Spinal cord (tissue), 9 donors: ENCODE measurements at regions not wholly inside any gene's neighbourhood (a gene's known extent, or its start where the extent isn't known, plus 50 kb on each side); places are given as distances from the start of the nearest gene placed in this dataset.
"Not testable (repeated sequence)": the region's sequence is repeated elsewhere in the genome, so short reads cannot be mapped to it uniquely, and the experiment has no call there.

Experiments
- DNase-seq, 6 donors: peaks; one replicate each; pipeline versions ENCODE4 v3.0.0 to v3.0.0-alpha.2; 2013 to 2015; ENCODE audit warnings: low spot score in 6 of 6, low read depth in 4 of 6
- H3K27ac ChIP-seq: one replicate; pipeline ENCODE4 v1.5.1; 2013; ENCODE audit warnings: low read depth, low read length, control low read depth
- H3K27me3 ChIP-seq: one replicate; pipeline ENCODE4 v1.6.1; 2013; ENCODE audit warnings: low read length; ENCODE audit not compliant: control insufficient read depth, insufficient read depth
- H3K36me3 ChIP-seq: one replicate; pipeline ENCODE4 v1.6.1; 2013; ENCODE audit warnings: low read length; ENCODE audit not compliant: control insufficient read depth, insufficient read depth
- H3K4me1 ChIP-seq: one replicate; pipeline ENCODE4 v1.6.1; 2013; ENCODE audit warnings: low read length; ENCODE audit not compliant: control insufficient read depth, insufficient read depth
- H3K4me3 ChIP-seq: one replicate; pipeline ENCODE4 v1.5.1; 2013; ENCODE audit warnings: low read depth, low read length, control low read depth
- H3K9me3 ChIP-seq: one replicate; pipeline ENCODE4 v1.6.1; 2013; ENCODE audit warnings: low read length; ENCODE audit not compliant: control insufficient read depth, insufficient read depth
- WGBS: methylation state at CpG from one replicate; pipeline ENCODE4 v1.1.5; 2013; ENCODE audit warnings: missing lambda C conversion rate; ENCODE audit not compliant: insufficient coverage; 5-methylcytosine and 5-hydroxymethylcytosine counted together
- donor health status: healthy.

DNA sequence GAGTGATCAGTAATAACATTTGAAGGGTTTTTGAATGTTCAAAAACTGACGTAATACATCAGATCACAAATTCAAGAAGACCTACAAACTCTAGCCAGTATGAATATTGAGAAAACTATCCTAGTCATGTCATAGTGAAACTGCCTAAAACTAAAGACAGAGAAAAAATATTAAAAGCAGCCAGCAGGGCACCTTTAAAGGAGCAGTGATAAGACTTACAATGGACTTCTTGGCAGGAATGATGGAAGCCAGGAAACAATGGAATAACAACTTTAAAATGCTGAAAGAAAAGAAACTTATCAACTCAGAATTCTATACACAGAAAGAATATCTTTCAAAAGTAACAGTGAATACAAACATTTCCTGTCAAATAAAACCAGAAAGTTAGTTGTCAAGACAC lies 78.3 kb upstream of the CTBP2 start:
- no CpG with 5 or more reads among the region's 1 CpG for WGBS
- Histone ChIP-seq H3K27ac (no peak overlapping the region), H3K27me3 (no peaks in the 10 kb centered on the region), H3K4me3 (no peak overlapping the region), H3K36me3 (no peaks in the 10 kb centered on the region), H3K9me3 (peaks cover 4% of the 10 kb centered on the region), H3K4me1 (no peaks in the 10 kb centered on the region)
- DNase-seq, result no peak

DNA sequence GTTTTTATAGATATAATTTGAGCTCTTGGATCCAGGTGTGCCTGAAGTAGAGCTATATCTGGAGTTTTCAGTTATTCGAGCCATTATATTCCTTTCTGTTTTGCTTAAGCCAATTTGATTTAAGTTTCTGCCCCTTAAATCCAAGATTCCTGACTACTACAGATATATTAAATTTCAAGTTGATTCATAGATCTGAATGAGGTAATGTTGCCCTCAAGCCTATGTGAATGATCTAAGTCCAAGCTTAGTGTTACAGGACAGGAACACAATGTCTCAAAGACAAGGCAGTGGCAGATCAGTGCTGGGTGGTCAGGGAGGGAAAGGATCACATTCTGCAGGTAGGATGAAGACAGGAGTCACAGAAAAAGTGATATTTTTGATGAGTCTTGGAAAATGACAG lies 75.7 kb upstream of the CTBP2 start:
- DNase-seq, result no peak
- no peaks in the 10 kb centered on the region for H3K36me3 ChIP-seq
- WGBS, result no CpG with 5 or more reads among the region's 1 CpG

DNA sequence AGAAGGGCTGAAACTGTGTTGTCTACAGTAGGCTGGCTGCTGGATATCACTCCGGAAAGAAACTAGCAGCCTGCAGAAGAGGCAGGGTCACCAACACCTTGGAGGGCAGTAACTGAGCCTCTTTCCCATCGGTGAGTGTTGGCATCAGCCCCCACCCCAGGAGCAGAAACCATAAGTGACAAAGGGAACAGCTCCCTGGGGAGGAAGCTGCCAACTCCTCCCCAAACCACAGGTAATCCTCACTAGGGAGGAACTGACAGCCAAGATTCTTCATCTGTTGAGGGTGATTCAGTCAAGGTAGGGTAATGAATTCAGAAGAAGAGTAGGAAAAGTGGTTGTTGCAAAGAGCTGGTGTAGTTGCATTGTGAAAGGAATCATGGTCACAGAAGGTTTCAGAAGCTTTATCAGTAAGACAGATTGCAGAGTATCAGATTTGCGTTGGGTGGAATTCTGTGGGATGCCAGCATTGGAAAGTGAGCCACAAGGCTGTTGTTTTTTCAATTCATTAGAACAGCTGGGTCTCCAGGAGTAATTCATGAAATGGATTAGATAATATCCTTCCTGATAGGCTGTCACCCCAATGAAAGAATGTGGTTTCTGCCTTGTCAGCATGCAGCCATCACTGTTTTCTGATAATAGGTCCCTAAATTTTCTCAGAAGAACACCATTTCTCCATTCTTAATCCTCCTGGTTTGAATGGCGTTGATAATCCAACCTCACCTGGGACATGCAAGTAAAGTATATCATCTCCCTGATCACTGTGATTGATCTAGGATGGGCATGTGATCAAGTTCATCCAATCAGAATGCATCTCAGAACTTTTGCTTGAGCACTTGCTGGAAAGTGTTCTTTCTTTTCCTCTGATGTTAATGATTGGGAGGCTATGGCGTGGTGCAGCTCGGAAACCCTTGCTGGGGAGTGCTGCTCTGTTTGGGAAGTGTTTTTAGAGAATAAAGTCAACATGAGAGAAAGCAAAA lies 75.0 kb upstream of the CTBP2 start:
- H3K27ac ChIP-seq, result no peak overlapping the region
- 70% methylated on average over 5 of the region's 6 CpGs for WGBS
- H3K4me1 ChIP-seq, result no peaks in the 10 kb centered on the region
- H3K36me3 ChIP-seq, result no peaks in the 10 kb centered on the region
- no peak overlapping the region for H3K4me3 ChIP-seq
- no peak for DNase-seq
- peaks cover 4% of the 10 kb centered on the region for H3K9me3 ChIP-seq
- H3K27me3 ChIP-seq, result no peaks in the 10 kb centered on the region

More for the DNA sequence above, 75.7 kb upstream of the CTBP2 start:
- Histone ChIP-seq H3K27me3 (no peaks in the 10 kb centered on the region), H3K9me3 (peaks cover 4% of the 10 kb centered on the region), H3K4me3 (no peak overlapping the region), H3K4me1 (no peaks in the 10 kb centered on the region), H3K27ac (no peak overlapping the region)

DNA sequence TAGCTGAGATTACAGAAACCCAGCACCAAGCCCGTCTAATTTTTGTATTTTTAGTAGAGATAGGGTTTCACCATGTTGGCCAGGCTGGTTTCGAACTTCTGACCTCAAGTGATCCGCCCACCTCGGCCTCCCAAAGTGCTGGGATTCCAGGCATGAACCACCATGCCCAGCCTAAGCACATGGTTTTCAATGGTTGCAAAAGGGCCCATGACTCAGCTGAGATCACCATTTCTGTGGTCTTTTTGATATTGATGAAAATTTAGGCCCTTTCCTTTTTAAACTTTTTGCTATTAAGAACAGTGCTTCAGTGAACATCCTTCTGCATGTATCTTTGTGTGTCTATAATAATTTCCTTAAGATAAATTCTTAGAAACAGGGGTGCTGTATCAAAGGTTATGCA lies 74.2 kb upstream of the CTBP2 start:
- not testable (repeated sequence) for DNase-seq, H3K36me3 ChIP-seq, H3K4me1 ChIP-seq, H3K27me3 ChIP-seq, H3K9me3 ChIP-seq, H3K27ac ChIP-seq, H3K4me3 ChIP-seq
- 93% methylated on average over 3 of the region's 4 CpGs for WGBS

DNA sequence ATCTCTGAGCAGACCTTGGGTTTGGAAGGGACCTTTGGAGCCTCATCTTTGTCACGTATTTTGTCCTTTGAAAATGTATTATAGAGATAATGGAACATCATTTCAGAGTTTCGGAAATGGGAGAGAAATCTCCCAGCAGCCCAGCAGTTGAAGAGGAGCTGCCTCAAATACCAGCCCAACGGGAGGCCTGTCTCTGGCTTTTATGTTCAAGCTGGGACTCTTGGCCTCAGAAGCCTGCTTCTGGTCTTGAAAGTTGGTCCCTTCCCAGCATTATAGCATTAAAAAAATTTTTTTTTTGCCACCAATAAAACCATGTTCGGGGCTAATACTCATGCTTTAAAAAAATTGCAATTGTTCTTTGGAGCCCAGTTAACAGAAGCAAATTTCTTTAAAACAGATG lies 73.4 kb upstream of the CTBP2 start:
- whole genome bisulfite sequencing, result 34% methylated on average over 2 of the region's 4 CpGs
- peak in 2 of 6 donors; percentile 22 to 83 for DNase-seq

DNA sequence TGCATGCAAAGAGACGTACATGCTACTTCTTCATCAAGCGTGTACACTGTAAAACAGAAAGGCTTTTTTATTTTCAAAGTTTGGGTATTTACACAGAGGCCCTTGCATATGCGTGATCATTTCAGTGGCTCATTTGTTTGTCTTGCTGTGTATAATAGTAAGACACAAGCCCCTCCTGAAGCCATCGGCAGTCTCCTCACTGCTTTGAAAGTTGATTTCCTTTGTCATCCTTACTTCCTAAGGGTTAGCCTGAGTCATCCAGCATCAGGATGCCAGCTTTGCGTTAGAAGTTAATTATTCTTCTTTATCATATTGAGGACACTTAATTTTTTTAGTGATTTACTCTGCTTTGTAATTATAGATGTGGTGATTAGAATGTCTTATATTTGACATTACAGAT lies 72.5 kb upstream of the CTBP2 start:
- no peak overlapping the region for H3K4me3 ChIP-seq
- H3K27me3 ChIP-seq, result no peaks in the 10 kb centered on the region
- no peaks in the 10 kb centered on the region for H3K9me3 ChIP-seq
- H3K4me1 ChIP-seq, result no peaks in the 10 kb centered on the region
- H3K27ac ChIP-seq, result no peak overlapping the region
- no peaks in the 10 kb centered on the region for H3K36me3 ChIP-seq
- peak in 1 of 6 donors; percentile 60 for DNase-seq
- 82% methylated on average over 2 of the region's 5 CpGs for WGBS

More for the DNA sequence above, 73.4 kb upstream of the CTBP2 start:
- H3K27me3 ChIP-seq, result no peaks in the 10 kb centered on the region
- no peak overlapping the region for H3K27ac ChIP-seq
- peaks cover 3% of the 10 kb centered on the region for H3K9me3 ChIP-seq
- H3K36me3 ChIP-seq, result no peaks in the 10 kb centered on the region
- no peaks in the 10 kb centered on the region for H3K4me1 ChIP-seq
- H3K4me3 ChIP-seq, result no peak overlapping the region

DNA sequence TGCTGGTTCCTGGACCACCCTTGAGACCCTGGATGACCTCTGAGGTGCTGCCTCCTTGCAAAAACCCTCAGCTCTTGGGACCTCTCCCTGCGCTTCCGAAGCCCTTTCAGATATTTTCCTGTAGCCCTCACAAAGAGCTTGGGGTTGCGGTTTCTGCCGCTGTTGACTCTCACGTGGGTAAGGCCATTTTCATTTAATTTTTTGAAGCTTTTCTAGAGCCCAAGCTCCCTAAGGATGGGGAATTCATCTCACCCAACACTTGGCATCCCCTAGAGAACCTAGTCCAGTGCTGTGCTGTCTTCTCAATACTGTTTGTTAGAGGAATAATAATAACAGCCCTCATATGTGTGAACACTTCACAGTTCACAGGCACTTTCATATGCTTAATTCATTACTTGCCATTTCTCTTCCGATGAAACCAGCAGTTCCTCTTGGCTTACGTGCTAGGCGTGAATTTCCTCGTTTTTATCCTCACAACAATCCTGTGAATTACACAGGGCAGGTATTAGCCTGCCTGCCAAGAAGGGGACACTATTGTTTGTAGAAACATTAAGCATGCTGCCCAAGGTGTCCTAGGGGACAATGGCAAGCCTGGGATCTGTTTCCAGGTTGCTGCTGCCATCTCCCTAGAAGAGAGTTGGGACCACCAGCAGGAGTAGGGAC lies 71.6 kb upstream of the CTBP2 start:
- no peaks in the 10 kb centered on the region for H3K9me3 ChIP-seq
- no peak overlapping the region for H3K27ac ChIP-seq
- no peak for DNase-seq
- WGBS, result 93% methylated on average over 6 of the region's 9 CpGs
- H3K27me3 ChIP-seq, result no peaks in the 10 kb centered on the region
- no peak overlapping the region for H3K4me3 ChIP-seq
- H3K4me1 ChIP-seq, result no peaks in the 10 kb centered on the region
- H3K36me3 ChIP-seq, result no peaks in the 10 kb centered on the region

DNA sequence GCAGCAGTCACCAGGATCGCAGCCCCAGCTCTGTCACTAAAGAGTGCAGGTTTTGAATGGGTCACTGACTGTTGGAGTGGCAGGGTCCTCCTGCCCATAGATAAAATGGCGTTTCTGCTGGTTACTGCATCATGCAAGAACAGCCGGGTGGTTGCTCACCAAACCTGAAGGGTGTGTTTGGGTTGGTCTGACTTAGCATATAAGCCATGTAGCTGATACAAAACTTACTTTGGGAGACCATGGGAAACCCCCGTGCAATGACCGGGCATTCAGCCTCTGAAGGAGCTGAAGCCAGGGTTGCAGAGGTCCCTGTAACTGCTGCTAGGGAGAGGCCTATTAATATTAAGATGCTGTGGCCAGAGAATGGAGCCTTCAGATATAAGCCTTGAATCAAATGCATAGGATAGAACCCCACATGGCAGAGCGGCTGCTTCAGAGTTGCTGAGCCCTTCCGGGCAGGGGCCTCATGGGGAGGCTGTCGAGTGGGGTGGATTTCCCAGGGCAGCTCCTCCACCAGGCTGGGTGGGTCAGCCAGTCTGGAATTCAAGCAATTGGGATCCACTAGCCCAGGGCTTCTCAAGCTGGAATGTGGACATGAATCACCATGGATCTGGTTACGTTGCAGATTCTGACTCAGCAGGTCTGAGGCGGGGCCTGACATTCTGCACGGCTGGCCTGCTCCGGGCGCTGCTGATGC lies 70.9 kb upstream of the CTBP2 start:
- peaks cover 6% of the 10 kb centered on the region for H3K4me1 ChIP-seq
- H3K9me3 ChIP-seq, result no peaks in the 10 kb centered on the region
- WGBS, result 83% methylated on average over 13 of the region's 13 CpGs
- H3K27ac ChIP-seq, result no peak overlapping the region
- no peaks in the 10 kb centered on the region for H3K27me3 ChIP-seq
- H3K36me3 ChIP-seq, result no peaks in the 10 kb centered on the region
- no peak overlapping the region for H3K4me3 ChIP-seq
- DNase-seq, result no peak

DNA sequence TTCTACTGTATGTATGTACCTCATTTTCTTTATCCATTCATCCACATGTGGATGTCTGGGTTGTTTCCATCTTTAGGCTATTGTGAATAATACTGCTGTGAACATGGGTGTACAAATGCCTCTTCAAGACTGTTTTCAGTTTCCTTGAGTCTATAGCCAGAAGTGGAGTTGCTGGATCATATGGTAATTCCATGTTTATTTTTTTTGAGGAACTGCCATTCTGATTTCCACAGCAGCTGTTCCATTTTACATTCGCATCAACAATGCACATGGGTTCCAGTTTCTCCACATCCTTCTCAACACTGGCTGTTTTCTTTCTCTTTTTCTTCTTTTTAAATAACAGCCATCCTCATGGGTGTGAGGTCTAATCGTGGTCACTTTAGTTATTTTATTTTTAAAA lies 69.9 kb upstream of the CTBP2 start:
- Histone ChIP-seq H3K9me3 (no peaks in the 10 kb centered on the region), H3K27me3 (no peaks in the 10 kb centered on the region), H3K27ac (no peak overlapping the region), H3K4me1 (peaks cover 10% of the 10 kb centered on the region), H3K36me3 (no peaks in the 10 kb centered on the region), H3K4me3 (no peak overlapping the region)
- no CpG with 5 or more reads among the region's 2 CpGs for WGBS
- DNase-seq, result no peak
